HuH-7 (cell line): ENCODE measurements at regions not wholly inside any gene's neighbourhood (a gene's known extent, or its start where the extent isn't known, plus 50 kb on each side); places are given as distances from the start of the nearest gene placed in this dataset.
"Not testable (repeated sequence)": the region's sequence is repeated elsewhere in the genome, so short reads cannot be mapped to it uniquely, and the experiment has no call there.

ENCODE experiments used
- DNase-seq: peaks from one replicate; pipeline ENCODE4 v3.0.0; 2011; ENCODE audit warnings: low spot score

DNA sequence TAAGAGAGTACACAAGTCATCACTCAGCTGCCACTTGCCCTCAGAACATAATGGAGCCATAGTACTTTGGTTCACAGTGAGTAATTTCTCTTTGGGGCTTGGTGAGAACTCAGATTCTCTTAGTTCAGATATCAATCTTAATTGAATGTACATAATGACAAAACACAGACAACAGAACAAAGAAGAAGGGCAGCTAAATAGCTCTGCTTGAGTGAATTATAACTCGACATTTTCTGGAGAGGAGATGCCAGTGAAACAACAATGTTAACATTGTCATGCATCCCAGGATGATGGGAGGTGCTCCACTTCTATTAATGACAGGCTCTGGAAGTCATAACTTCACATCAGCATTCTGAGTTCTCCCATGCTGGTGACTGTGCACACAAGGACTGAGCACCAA lies 508.1 kb downstream of the TMEM135 start:
- DNase-seq: no peak

DNA sequence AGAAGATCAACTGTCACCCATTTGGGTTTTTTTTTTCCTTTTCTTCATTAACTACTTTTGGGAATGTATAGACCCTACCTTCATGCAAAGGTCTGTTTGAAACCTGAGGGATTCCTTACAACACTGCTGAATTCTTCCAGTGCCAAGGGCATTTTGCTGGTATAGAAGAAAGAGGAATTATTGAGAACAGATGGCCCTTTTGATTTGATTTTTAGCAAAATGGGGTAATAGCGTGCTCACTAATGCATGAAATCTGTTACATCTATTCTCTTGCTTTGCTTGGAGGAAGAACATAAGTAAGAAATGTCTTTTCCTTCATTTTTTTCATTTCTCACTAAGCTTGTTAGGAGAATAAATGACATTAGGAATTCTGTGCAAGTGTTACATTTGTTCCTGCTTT lies 501.9 kb downstream of the TMEM135 start:
- DNase-seq: no peak

DNA sequence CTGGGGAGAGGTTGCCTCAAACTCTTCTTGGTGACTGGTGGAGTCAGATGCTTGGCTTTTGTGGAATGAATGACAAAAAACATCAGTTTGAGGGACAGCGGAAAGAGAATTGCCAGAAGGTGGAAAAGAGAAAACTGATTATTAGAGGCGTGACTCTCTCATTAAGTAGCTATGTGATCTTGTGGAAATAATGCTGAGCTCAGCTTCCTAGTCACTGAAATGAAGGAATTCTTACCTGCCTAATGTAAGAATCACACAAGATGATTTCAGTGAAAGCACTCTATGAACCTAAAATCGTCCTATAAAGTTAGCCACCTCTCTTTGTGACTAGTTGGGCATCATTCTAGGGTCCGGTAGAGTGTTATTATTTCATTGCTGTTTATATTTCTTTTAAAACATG lies 498.8 kb downstream of the TMEM135 start:
- DNase-seq: no peak

DNA sequence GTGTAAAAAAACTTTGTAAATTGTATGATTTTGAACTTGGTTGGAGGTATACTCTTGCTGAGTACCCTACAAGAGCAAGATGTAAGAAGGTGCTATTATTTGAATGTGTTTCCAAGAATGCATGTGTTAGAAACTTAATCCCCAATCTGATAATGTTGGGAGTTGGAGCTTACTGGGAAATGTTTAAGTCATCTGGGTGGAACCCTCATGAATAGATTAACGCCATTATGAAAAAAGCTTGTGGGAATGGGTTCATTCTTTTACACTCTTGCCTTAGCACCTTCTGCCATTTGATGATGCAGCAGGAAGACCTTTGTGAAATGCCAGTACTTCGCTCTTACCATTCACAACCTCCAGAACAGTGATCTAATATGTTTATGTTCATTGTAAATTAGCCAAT lies 498.3 kb downstream of the TMEM135 start:
- no peak for DNase-seq

DNA sequence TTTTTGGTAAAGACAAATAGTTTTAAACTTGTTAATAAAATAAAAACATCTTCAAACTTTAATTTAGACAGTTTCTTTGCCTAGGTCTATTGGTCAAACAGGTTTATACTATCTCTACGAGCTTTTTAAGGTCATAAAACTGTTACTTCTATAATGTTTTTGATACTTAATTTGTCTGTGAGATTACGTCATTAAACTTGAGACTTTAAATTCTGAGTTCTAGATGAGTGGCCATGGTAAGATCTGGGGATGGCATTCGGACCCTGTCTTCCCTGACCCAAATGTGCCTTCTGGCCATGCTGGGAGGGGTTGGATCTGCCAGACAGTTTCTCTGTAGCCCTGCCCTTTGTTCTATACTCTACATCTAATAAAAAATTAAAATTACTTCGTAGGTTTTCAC lies 497.8 kb downstream of the TMEM135 start:
- DNase-seq: no peak

DNA sequence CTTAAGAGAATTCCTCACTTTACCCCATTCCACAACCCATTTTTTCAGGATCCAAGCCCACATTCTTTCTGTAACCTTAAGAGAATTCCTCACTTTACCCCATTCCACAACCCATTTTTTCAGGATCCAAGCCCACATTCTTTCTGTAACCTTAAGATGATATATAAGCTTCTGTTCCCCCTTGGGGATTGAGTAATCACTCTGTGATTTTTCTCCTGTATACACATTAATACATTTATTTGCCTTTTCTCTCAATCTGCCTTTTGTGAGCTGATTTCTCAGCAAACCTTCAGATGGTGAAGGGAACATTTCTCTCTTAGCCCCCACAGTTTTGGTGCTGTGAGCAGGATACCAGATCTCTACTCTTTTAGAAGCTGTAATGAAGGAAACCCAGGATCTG lies 494.1 kb downstream of the TMEM135 start:
- not testable (repeated sequence) for DNase-seq

DNA sequence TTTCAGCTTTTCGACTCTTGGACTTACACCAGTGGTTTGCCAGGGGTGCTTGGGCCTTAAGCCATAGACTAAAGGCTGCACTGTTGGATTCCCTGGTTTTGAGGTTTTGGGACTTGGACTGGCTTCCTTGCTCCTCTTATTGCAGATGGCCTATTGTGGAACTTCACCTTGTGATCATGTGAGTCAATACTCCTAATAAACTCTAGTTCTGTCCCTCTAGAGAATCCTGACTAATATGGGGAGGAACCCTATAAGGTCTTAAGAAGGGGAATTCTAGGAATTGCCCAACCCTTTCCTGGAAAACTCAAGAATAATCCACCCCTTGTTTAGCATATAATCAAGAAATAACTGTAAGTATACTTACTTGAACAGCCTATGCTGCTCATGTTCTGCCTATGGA lies 491.8 kb downstream of the TMEM135 start:
- DNase-seq: no peak

DNA sequence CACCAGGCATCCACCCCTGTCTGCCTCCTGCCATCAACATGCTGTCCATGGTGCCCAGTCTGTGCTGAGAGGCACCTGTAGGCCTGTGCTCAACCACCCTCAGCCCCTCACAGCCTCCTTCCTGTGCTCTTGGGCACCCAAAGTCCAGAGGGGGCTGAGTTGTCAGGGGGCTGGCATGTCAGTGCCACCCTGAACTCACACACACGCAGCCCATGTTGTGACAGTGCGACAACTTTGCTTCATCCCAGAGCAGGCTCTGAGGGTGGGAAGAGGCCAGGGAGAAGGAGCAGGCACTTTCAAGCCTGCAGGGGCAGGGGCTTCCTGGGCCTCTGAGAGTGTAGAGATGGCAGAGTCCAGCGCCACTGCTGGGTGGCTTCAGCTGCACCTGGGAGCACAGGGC lies 491.0 kb downstream of the TMEM135 start:
- no peak for DNase-seq

DNA sequence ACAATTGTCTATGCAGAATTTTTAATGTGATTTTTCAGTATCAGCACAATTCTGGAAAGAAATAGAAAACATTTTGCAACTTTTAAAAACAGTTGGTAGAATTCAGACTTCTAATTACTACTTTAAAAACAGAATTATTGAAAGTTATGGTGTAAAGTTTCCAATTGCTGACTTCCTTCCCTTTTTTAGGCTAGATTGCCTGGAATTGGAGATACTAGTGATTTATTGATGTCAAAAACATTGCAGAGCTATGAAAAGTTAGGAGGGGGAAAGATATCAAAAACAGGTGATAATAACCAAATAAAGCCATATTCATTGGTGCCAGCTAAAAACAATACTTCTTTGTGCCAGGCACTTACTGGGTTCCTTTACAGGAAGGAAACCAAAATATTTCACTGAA lies 485.5 kb downstream of the TMEM135 start:
- no peak for DNase-seq

DNA sequence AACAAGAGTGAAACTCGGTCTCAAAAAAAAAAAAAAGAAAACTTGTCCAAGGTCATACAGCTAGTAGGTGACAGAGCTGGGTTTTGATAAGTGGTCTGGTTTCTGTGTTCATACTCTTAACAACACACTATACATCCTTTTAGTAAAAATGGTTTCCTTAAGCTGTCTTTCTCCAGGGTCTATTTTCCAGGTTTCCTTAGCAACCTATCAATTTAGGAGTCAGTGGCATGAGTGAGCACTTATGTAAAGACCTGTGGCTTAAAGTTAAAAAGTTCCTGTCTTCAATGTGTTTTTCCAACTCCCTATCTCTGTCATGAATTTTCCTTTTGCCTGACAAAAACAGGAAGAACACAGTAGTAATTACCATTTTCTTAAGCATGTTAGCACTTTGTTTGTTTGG lies 480.5 kb downstream of the TMEM135 start:
- no peak for DNase-seq

DNA sequence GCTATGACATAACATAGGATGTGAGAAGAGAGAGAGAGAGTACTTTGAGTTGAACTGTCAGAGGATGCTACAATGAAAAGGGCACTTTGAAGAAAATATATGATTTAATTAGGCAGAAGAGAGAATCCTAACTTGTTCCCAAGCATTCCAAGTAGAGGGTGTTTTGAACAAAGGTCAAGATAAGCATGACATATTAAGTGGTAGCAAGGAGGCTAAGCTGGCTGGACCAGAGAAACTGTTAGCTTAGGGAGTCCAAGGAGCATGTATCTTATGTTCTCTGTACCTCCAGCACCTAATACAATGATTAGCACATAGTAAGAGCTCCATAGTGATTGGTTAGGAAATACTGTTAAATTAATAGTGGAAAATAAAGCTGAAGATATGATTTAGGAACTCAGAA lies 479.6 kb downstream of the TMEM135 start:
- no peak for DNase-seq

DNA sequence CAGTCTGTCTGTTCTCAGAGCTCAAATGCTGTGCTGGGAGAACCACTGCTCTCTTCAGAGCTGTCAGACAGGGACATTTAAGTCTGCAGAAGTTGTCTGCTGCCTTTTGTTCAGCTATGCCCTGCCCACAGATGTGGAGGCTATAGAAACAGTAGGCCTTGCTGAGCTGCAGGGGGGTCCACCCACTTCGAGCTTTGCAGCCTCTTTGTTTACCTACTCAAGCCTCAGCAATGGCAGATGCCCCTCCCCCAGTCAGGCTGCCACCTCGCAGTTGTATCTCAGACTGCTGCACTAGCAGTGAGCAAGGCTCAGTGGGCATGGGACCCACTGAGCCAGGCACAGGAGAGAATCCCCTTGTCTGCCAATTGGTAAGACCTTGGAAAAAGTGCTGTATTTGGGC lies 470.0 kb downstream of the TMEM135 start:
- DNase-seq: not testable (repeated sequence)

DNA sequence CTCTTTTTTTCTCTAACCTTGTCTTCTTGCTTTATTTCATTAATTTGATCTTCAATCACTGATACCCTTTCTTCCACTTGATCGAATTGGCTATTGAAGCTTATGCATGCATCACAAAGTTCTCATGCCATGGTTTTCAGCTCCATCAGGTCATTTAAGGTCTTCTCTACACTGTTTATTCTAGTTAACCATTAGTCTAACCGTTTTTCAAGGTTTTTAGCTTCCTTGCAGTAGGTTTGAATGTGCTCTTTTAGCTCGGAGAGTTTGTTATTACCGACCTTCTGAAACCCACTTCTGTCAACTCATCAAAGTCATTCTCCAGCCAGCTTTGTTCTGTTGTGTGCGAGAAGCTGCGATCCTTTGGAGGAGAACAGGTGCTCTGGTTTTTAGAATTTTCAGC lies 469.2 kb downstream of the TMEM135 start:
- not testable (repeated sequence) for DNase-seq

DNA sequence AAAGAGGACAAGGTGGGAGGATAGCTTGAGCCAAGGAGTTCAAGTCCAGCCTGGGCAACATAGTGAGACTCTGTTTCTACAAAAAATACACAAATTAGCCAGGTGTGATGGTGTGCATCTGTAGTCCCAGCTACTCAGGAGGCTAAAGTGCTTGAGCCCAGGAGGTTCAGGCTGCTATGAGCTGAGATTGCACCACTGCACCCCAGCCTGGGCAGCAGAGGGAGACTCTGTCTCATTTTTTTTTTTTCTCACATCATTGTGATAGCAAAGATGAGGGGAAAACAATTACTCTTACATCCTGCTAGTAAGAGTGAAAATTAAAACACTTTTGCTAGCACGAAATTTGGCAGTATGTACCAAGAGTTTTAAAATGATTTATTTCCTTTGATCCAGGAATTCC lies 463.7 kb downstream of the TMEM135 start:
- DNase-seq: no peak

DNA sequence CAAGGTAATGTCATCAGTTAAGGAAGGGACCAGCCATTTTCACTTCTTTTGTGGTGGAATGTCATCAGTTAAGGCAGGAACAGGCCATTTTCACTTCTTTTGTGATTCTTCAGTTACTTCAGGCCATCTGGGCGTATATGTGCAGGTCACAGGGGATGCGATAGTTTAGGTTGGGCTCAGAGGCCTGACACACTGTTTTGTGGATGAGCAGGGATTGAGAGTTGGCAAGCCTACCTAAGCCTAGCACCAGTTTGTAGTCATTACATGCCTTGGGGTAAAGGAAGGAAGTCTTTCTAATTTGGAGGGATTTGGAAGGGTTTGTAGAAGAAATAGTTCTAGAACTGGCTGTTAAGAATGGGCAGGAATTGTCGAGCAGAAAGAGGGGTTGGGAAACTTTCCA lies 457.2 kb downstream of the TMEM135 start:
- not testable (repeated sequence) for DNase-seq

DNA sequence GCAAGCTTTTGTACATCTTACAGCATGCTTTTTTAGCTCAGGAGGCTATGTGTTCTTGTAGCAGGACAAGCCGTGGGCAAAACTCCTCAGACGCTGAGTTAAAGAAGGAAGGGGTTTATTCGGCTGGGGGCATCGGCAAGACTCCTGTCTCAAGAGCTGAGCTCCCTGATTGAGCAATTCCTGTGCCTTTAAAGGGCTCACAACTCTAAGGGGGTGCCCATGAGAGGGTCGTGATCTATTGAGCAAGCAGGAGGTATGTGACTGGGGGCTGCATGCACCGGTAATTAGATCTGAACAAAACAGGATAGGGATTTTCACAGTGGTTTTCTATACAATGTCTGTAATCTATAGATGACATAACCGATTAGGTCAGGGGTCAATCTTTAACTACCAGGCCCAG lies 456.3 kb downstream of the TMEM135 start:
- DNase-seq: not testable (repeated sequence)

DNA sequence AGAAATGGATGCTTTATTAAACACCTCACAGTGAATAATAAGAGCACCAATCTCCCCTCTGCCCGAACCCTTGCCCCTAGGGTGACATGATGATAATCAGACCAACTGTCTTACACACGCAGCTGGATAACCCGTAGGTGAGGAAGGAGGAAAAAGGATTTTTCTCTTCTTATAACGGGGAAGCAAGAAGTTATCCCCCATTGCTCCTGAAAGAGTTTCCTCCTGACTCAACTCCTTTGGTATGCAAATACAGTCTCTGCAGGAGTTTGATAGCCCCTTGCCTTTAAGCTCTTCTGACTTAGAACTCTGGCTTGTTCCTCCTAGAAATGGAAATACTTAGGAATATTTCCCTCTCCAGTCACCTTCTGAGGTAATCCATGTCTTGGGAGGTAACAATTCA lies 455.8 kb downstream of the TMEM135 start:
- DNase-seq: no peak

DNA sequence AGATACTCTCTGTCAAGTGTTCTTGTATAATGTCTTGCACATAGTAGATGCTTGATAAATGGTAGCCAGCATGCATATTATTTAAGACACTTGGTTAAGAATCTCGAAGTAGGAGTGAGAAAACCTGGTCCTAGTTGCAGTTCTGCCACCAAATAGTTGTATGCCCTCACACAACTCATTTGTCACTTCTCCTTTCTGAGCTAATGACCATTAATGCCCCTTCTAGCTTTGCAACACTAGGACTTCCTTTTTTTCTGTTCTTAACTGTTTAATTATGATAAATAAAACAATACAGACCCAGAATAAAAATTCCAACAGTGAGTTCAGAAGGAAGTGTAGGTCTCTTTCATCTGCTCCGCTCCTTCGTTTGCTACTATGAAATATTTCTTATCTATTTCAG lies 453.6 kb downstream of the TMEM135 start:
- no peak for DNase-seq

DNA sequence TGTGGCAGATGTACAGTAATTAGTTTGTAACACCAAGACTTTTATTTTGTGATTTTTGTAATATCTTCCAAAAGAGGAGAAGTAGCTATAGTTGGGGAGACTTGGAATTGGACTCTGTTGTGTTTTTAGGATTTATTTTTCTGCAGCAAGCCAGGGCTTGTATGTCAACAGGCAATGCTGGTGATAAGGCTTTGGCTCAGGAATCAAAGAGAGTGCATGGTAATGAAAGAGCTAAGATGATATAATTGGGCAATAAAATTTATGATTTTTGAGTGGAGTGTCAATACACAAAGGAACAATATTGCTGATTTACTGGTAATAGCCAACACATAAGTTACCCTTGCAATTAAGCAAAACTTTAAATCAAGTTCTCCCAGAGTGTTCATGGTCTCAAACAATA lies 452.9 kb downstream of the TMEM135 start:
- DNase-seq: no peak

DNA sequence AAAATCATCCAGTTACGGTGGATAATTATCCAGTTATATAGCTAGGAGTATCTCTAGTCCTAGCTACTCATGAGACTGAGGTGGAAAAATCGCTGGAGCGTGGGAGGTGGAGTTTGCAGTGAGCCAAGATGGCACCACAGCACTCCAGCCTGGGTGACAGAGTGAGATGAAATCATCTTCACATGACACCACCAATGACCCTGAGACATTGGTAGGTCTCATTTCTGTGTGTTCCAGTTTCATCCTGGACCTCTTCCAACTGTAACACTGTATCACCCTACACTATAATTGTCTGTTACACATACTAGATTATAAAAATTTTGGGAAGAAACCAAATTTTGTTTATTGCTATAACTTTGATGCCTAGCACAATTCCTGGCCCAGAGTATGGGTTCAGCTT lies 446.8 kb downstream of the TMEM135 start:
- DNase-seq: no peak

DNA sequence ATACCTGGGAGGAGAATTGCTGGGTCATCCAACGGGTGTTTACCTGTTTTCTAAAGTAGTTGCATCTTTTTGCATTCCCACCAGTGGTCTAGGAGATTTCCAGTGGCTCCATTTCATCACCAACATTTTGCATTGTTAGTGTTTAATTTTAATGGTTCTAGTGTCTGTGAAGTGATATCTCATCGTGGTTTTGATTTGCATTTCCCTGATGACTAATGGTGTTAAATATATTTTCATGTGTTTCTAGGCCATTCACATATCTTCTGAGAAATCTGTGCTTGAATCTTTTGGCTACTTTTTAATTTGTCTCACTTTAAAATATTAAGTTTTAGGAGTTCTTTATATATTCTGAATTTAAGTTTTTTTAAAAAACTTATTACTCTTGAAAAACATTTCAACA lies 439.6 kb downstream of the TMEM135 start:
- no peak for DNase-seq

DNA sequence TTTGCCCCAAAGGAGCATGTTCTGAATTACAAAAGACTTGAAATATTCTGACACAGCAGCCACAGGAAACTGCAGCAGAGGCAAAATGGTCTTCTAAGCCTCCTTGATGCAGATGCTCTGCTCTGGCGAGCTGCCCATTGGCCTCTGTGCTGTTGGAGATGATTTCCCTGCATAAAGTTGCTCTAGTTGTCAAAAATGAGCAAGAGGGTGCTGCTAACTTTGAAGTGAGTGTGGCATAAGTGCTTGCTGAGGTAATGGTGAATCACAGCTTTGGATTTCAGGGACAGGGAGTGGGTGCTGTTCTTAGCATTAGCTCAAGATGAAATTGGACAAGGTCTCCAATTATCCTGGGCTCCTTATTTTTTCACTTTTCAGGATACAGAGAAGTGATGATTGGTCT lies 435.4 kb downstream of the TMEM135 start:
- DNase-seq: no peak

DNA sequence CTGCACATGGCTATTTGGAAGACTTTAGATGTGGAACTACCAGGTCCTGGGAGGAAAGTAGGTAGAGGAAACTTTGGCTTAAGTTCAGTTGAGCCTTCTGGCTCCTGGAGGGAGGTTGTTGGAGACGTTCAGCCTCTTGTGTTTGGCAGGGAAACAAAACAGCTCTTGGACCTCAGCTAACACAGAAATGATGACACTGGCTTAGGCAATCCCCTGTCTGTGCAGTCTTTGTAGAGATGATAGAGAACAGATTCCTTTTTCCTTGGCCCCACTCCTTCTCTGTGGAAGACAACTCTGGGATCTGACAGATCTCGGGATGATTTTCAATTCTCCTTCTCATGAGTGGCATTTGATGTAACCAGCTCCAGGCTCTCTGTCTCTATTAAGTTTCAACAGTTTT lies 428.5 kb downstream of the TMEM135 start:
- DNase-seq: no peak

DNA sequence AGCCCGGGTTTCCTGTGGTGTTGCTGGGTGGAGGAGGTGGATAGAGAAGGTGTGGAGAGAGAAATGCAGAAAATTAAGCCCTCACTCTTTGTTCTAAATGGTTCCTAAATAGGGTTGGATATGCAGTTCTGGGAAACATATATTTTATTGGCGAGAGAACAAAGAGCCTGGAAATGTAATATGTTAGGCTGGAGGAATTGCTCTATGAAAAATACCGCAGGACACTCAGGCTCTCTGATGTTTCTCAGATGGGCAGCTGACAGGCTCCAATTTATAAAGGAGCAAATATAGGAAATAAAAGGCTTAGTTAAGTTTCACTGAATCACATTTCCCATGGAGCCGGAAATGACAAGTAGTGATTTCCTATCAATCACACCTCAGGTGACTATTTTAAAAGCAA lies 428.0 kb downstream of the TMEM135 start:
- DNase-seq: no peak

DNA sequence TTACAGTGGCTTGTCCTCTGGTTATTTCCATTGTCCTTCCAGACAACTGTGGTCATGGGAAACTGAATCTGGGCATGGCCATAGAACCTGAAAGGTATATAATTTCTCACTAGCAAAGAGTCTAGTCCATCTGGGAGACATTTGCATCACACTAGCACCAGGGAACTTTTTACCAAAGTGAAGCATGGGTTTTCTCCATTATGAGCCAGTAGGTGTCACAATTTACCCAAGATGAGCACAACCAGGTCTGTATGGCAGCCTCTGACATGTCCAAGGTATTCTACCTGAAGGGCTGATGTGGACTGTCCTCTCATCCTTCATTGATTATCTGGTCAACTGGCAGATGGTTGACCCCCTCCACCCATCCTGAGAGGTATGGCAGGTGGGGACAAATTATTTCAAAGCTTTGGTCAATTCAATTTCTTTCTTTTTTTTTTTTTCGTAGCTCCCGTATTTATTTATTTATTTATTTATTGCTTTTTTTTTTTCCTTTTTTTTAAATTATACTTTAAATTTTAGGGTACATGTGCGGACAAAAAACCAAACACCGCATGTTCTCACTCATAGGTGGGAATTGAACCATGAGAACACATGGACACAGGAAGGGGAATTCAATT lies 425.9 kb downstream of the TMEM135 start:
- peak; percentile 24 for DNase-seq
